HG02943 (cell line): ENCODE measurements at regions not wholly inside any gene's neighbourhood (a gene's known extent, or its start where the extent isn't known, plus 50 kb on each side); places are given as distances from the start of the nearest gene placed in this dataset.
"Not testable (repeated sequence)": the region's sequence is repeated elsewhere in the genome, so short reads cannot be mapped to it uniquely, and the experiment has no call there.

ENCODE experiments used
- ATAC-seq: cut with Tn5 transposase; IDR thresholded peaks from one replicate; pipeline ENCODE4 v1.9.1; 2021; ENCODE audit warnings: mild to moderate bottlenecking, low read depth, moderate library complexity; ENCODE audit not compliant: unreplicated experiment

DNA sequence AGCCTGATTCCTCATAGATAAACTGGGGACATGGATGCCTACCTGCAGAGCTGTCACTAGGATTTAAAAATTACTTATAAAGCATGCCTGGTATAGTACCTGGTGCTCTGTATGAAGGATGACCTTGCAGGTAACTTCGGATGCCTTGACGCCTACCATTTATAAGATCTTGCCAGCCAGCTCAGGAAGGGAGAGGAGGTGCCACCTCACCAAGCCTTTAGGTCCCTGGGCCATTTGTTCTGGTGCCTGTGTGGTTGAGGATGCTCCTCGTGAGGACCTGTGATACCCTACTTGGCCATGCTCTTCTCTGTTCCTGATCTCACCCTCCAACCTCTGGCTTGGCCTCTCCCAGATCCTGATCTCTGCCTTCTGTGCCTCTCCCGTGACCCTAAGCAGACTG lies 85.2 kb downstream of the FDX1 start:
- no peak for ATAC-seq

DNA sequence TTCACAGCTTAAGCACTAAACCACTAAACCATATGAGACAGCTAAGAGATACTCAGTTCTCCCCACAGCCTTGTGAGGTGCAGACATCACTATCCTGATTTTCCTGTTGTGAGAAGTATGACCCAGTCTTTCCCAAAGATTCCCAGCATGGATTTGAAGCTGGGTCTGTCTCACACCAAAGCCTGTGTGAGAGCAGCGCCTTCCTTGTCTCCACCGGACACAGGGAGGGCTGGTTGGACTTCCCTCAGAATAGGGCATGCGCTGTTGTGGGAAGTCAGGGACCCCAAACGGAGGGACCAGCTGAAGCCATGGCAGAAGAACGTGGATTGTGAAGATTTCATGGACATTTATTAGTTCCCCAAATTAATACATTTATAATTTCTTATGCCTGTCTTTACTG lies 87.6 kb downstream of the FDX1 start:
- not testable (repeated sequence) for ATAC-seq

DNA sequence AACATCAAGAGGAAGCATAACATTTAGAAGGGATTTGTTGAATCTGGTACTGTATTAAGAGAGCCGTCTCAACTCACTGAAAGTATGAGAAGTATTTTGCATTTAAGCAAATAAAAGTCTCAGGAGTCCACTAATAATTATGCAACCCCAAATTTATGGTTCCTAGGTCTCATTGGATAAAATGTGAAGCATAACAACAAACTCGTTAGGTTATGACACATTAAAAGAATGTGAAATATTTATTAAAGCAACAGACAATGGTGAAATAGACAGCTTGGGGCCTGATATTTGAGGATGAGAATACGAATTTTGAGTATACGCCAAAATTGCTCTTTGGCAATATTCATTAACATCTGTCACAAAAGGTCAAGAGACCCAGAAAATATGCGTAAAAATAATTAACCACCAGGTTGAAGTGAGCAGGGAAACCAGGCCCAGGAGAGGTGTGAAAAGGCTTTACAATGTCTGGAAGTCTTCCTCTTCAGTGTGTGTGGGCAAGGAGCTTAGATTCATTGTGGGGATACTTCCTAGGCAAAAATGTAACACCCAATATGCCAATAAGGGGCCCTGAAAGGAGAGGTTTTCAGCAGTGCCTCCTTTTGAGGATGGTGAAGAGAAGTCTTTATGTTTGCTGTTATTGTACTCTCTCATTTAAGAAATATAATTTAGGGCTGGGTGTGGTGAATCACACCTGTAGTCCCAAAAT lies 89.2 kb downstream of the FDX1 start:
- ATAC-seq, result no peak

- ATAC-seq, result no peak
Observed at GRCh38 chr11:110519796-110520195, 90.0 kb downstream of the FDX1 start.

DNA sequence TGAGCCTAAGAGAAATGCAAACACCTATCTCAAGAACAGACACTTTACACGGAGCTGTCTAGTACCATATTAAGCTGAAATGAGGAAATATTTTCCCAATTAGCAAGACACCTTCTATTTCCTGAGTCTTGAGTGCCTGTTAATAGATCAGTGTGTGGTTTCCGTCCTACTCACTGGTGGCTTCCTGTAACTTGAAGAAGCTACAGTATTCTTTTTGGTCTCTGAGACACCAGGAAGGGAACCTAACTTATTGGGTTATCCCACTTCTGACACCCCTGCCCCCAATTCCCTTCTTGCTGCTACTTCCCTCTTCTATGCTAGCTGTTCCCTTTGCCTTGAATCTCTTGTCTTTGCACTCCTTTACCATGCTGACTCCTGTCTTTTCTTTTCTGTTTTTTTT lies 92.7 kb downstream of the FDX1 start:
- no peak for ATAC-seq

DNA sequence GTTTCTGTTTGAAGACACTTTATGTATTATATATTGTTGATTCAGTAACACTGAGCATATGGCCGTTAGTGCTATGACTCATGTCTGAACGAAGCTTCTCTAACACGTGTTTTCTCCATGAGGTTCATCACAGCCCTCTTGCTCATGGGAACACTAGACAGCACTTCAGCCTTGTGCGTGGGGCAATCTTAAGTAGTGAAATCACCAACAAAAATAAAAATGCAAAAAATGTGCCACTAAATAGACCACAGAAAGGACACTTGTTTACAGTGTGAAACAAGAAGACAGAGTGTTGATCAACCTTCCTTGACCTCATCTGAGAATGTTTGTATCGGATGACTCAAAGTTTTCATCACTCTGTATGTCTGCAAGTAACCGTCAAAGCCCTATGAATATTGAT lies 94.5 kb downstream of the FDX1 start:
- no peak for ATAC-seq

DNA sequence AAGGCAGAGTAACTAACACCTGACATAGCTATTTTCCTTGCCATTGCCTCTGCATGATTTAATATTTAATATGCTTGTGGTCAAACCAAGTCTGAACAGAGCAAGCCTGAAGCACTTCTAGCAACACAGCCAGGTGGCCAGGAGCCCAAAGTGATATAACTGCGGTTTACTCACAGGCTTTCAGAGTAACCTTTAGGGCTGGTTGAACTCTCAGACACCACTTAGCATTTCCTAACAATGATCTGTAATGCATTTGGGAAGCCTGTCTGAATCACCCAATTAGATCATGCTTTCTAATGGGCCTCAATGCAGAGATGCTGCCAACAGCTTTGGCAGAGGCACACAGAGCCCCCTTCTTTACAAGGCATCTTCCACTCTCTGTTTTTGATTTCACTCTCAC lies 96.1 kb downstream of the FDX1 start:
- peak; percentile 94 for ATAC-seq

GRCh38 chr11:110526323-110526722 lies 96.6 kb downstream of the FDX1 start:
- peak; percentile 70 for ATAC-seq
